A549 (cell line): ENCODE measurements at regions not wholly inside any gene's neighbourhood (a gene's known extent, or its start where the extent isn't known, plus 50 kb on each side); places are given as distances from the start of the nearest gene placed in this dataset.
A peak's percentile ranks its signal among the peaks of the same experiment; 100 is the strongest.

ENCODE experiments used
- ATAC-seq, 2 experiments: fragments of 200-7000 bp in 1 of 2; fragments of >200 bp in 1 of 2; cut with Nextera tagmentation in 1 of 2; cut with Tn5 transposase in 1 of 2; 3 replicates each; pipeline versions ENCODE4 v1.8.0 to v1.9.1; 2018 to 2020; ENCODE audit warnings: mild to moderate bottlenecking in 1 of 2, moderate library complexity in 1 of 2
- CTCF ChIA-PET: fragments of 300-600 bp; sonication (Branson Sonifier 250); formaldehyde crosslinking; extraction: SDS; loops from one replicate; lab custom pipeline; 2021; ENCODE audit warnings: antibody characterized with exemption, inconsistent platforms; lab: Yijun Ruan, JAX
- POLR2A ChIA-PET: fragments of 350-600 bp; formaldehyde crosslinking; extraction: SDS; loops from one replicate; lab custom pipeline; 2021; ENCODE audit warnings: antibody characterized with exemption, inconsistent platforms; lab: Yijun Ruan, JAX
- DNase-seq, 2 experiments: peaks; one replicate each; pipeline versions ENCODE4 v3.0.0 to v3.0.0-alpha.2; 2011 to 2016; ENCODE audit warnings: low read depth in 1 of 2, low spot score in 1 of 2
- FAIRE-seq: peaks from 2 replicates; lab custom pipeline; 2011; peaks lifted over from hg19 to GRCh38; lab: Jason Lieb, UNC
- H3K27ac ChIP-seq, 2 experiments: fragments of >200 bp; sonication (Bioruptor Twin); formaldehyde crosslinking; 3 replicates each; pipeline ENCODE4 v1.5.1; 2016 to 2017
- H3K4me1 ChIP-seq: fragments of >200 bp; sonication (Bioruptor Twin); formaldehyde crosslinking; 3 replicates; pipeline ENCODE4 v1.6.1; 2016
- H3K4me2 ChIP-seq: fragments of >200 bp; sonication (Bioruptor Twin); formaldehyde crosslinking; 3 replicates; pipeline ENCODE4 v1.6.1; 2016
- H3K4me3 ChIP-seq: fragments of >200 bp; sonication (Bioruptor Twin); formaldehyde crosslinking; 3 replicates; pipeline ENCODE4 v1.5.1; 2016
- H3K9me3 ChIP-seq: fragments of >200 bp; sonication (Bioruptor Twin); formaldehyde crosslinking; 3 replicates; pipeline ENCODE4 v1.6.1; 2016
- BHLHE40 ChIP-seq: IDR thresholded peaks from 2 replicates; pipeline ENCODE4 v1.6.1; 2012; ENCODE audit warnings: low read depth, low read length, inconsistent platforms
- CHD4 ChIP-seq: fragments of 200-600 bp; sonication (generic); IDR thresholded peaks from 2 replicates; pipeline ENCODE4 v1.6.1; 2016; ENCODE audit warnings: antibody characterized with exemption, mild to moderate bottlenecking, borderline replicate concordance
- EHF ChIP-seq: fragments of 250-450 bp; sonication (Bioruptor Pico); IDR thresholded peaks from 2 replicates; pipeline ENCODE4 v1.5.0; 2020; ENCODE audit warnings: mild to moderate bottlenecking
- EHMT2 ChIP-seq: fragments of 200-600 bp; sonication (generic); IDR thresholded peaks from 2 replicates; pipeline ENCODE4 v1.6.1; 2016; ENCODE audit warnings: antibody characterized with exemption, low read depth, mild to moderate bottlenecking, moderate library complexity
- EP300 ChIP-seq, 2 experiments: fragments of >200 bp; sonication (Bioruptor Twin); formaldehyde crosslinking; IDR thresholded peaks; 2 replicates in 1 of 2; 3 replicates in 1 of 2; pipeline ENCODE4 v1.6.1; 2016 to 2017
- ESRRA ChIP-seq: fragments of 150-350 bp; IDR thresholded peaks from 2 replicates; pipeline ENCODE4 v1.6.1; 2014; ENCODE audit warnings: mild to moderate bottlenecking, low read length, borderline replicate concordance
- FOSL2 ChIP-seq, 2 experiments: fragments of 450-650 bp in 1 of 2; fragments of >200 bp in 1 of 2; sonication (Bioruptor Twin) in 1 of 2; formaldehyde crosslinking; IDR thresholded peaks; 2 replicates each; pipeline versions ENCODE4 v1.5.0 to v1.6.1; 2016 to 2020; ENCODE audit warnings: mild to moderate bottlenecking in 1 of 2, moderate library complexity in 1 of 2
- FOXS1 ChIP-seq: fragments of 250-450 bp; sonication (Bioruptor Pico); IDR thresholded peaks from 2 replicates; pipeline ENCODE4 v1.5.0; 2020; ENCODE audit warnings: mild to moderate bottlenecking, moderate library complexity
- GATA3 ChIP-seq: IDR thresholded peaks from 2 replicates; pipeline ENCODE4 v1.6.1; 2012; ENCODE audit warnings: borderline replicate concordance
- HOXA7 ChIP-seq: fragments of 250-450 bp; sonication (Bioruptor Pico); IDR thresholded peaks from 2 replicates; pipeline ENCODE4 v1.5.0; 2020; ENCODE audit warnings: mild to moderate bottlenecking, moderate library complexity
- HOXB13 ChIP-seq: fragments of 250-450 bp; sonication (Bioruptor Pico); IDR thresholded peaks from 2 replicates; pipeline ENCODE4 v1.5.0; 2020; ENCODE audit warnings: low read depth, mild to moderate bottlenecking, moderate library complexity
- HOXB5 ChIP-seq: fragments of 250-450 bp; sonication (Bioruptor Pico); IDR thresholded peaks from 2 replicates; pipeline ENCODE4 v1.5.0; 2020; ENCODE audit warnings: mild to moderate bottlenecking, moderate library complexity
- JUN ChIP-seq, 2 experiments: fragments of >200 bp; sonication (Bioruptor Twin); formaldehyde crosslinking; IDR thresholded peaks; 2 replicates in 1 of 2; 3 replicates in 1 of 2; pipeline ENCODE4 v1.6.1; 2016 to 2017
- KDM1A ChIP-seq: fragments of 200-600 bp; sonication (generic); IDR thresholded peaks from 2 replicates; pipeline ENCODE4 v1.6.1; 2016; ENCODE audit warnings: low read depth, mild to moderate bottlenecking
- KDM5A ChIP-seq: fragments of 200-600 bp; sonication (generic); IDR thresholded peaks from 2 replicates; pipeline ENCODE4 v1.6.1; 2016; ENCODE audit warnings: antibody characterized with exemption, mild to moderate bottlenecking
- MAFK ChIP-seq: fragments of 450-650 bp; IDR thresholded peaks from 2 replicates; pipeline ENCODE4 v1.6.1; 2014; ENCODE audit not compliant: partially characterized antibody
- MAZ ChIP-seq: fragments of 150-350 bp; IDR thresholded peaks from 2 replicates; pipeline ENCODE4 v1.6.1; 2014; ENCODE audit warnings: antibody characterized with exemption, low read depth, low read length, borderline replicate concordance
- MYC ChIP-seq: IDR thresholded peaks from 2 replicates; pipeline ENCODE4 v1.6.1; 2012; ENCODE audit warnings: mild to moderate bottlenecking, inconsistent platforms, low read length, improper control_type of control experiment, borderline replicate concordance
- NFE2L2 ChIP-seq: fragments of 150-350 bp; conservative IDR thresholded peaks from 2 replicates; pipeline ENCODE4 v1.6.1; 2014; ENCODE audit warnings: low read length
- NPAS2 ChIP-seq: fragments of 250-450 bp; sonication (Bioruptor Pico); IDR thresholded peaks from 2 replicates; pipeline ENCODE4 v1.8.0; 2022; ENCODE audit warnings: mild to moderate bottlenecking, moderate library complexity, borderline replicate concordance
- PHF8 ChIP-seq: fragments of 200-600 bp; sonication (generic); IDR thresholded peaks from 2 replicates; pipeline ENCODE4 v1.6.1; 2016; ENCODE audit warnings: low read depth, mild to moderate bottlenecking, antibody characterized with exemption, moderate library complexity, borderline replicate concordance
- POLR2AphosphoS2 ChIP-seq: conservative IDR thresholded peaks from 2 replicates; pipeline ENCODE4 v1.6.1; 2012; ENCODE audit warnings: low read length, improper control_type of control experiment, inconsistent platforms
- RARB ChIP-seq: fragments of 250-450 bp; sonication (Bioruptor Pico); IDR thresholded peaks from 2 replicates; pipeline ENCODE4 v1.8.0; 2021; ENCODE audit warnings: mild to moderate bottlenecking, moderate library complexity
- RFX5 ChIP-seq: fragments of 450-650 bp; IDR thresholded peaks from 2 replicates; pipeline ENCODE4 v1.7.1; 2014; ENCODE audit warnings: antibody characterized with exemption, mild to moderate bottlenecking, moderate library complexity
- SMC3 ChIP-seq: fragments of >200 bp; sonication (Bioruptor Twin); formaldehyde crosslinking; IDR thresholded peaks from 3 replicates; pipeline ENCODE4 v1.6.1; 2018; ENCODE audit warnings: inconsistent platforms
- SREBF2 ChIP-seq: fragments of 450-650 bp; IDR thresholded peaks from 2 replicates; pipeline ENCODE4 v1.6.1; 2014; ENCODE audit warnings: mild to moderate bottlenecking, moderate library complexity
- TFCP2L1 ChIP-seq: fragments of 250-450 bp; sonication (Bioruptor Pico); IDR thresholded peaks from 2 replicates; pipeline ENCODE4 v1.5.0; 2021; ENCODE audit warnings: mild to moderate bottlenecking
- ZFP36 ChIP-seq: fragments of 450-650 bp; IDR thresholded peaks from 2 replicates; pipeline ENCODE4 v1.6.1; 2014; ENCODE audit warnings: borderline replicate concordance; ENCODE audit not compliant: partially characterized antibody
- ZSCAN20 ChIP-seq: fragments of 250-450 bp; sonication (Bioruptor Pico); IDR thresholded peaks from 2 replicates; pipeline ENCODE4 v1.8.0; 2022; ENCODE audit warnings: mild to moderate bottlenecking, moderate library complexity
- WGBS: methylation state at CpG from one replicate; pipeline ENCODE4 v1.1.6; 2017; ENCODE audit errors: missing lambda C conversion rate; 5-methylcytosine and 5-hydroxymethylcytosine counted together
- TF ChIP-seq, protein P1 (sequence below): fragments of >200 bp; sonication (Bioruptor Twin); formaldehyde crosslinking; IDR thresholded peaks from 3 replicates; pipeline ENCODE4 v1.5.1; 2016
- TF ChIP-seq, protein P2 (sequence below): IDR thresholded peaks from 2 replicates; pipeline ENCODE4 v1.6.1; 2012
- TF ChIP-seq, protein P3 (sequence below): fragments of 250-450 bp; sonication (Bioruptor Pico); IDR thresholded peaks from 2 replicates; pipeline ENCODE4 v1.5.0; 2020; ENCODE audit warnings: low read depth, mild to moderate bottlenecking, moderate library complexity
- TF ChIP-seq, protein P4 (sequence below): fragments of >200 bp; sonication (Bioruptor Twin); formaldehyde crosslinking; IDR thresholded peaks from 2 replicates; pipeline ENCODE4 v1.6.1; 2016
- TF ChIP-seq, protein P5 (sequence below): fragments of 200-600 bp; sonication (generic); IDR thresholded peaks from 2 replicates; pipeline ENCODE4 v1.6.1; 2016; ENCODE audit warnings: antibody characterized with exemption, mild to moderate bottlenecking, moderate library complexity

DNA sequence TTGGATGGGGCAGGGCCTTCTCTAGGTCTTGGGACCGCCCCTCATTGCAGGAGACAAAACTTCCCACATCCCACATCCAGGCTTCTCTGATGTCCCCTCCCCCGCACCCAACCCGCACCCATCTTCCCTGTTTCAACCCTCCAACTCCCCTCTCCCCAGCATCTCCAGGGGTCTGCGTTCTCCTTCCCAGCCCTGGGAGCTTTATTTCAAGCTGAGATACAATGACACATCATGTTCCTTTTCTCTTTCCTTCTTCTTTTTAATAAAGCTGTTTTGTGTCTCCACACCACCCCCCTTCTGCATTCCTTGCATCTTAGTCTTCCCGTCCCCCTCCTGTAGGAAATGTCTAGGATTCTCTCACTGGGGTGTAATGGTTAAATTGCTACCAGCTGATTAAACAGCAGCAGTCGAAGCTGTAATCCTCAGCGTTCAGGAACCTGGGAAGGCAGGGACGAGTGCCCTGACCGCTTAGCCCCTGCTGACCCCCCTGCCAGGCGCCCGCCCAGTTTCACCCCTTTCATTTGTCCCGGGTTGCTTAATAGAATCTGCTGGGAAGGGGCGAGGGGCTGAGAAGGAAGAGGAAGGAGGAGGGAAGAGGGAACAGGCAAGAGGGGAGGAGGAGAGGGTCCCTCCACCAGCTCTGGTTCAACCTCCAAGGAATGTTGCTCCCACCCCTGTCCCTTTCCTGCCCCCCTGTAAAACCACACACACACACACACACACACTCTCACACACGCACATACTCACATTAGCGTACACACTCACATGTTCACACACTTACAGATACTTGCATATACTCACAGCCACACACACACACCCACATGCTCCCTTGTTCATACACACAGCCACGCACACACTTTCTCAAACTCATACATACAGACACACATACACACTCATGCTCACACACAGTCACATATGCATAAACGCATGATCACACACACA, 104.5 kb upstream of the MED13L start:
- 7% methylated on average over 17 of the region's 17 CpGs for WGBS
- peak; percentile 87 to 95 for DNase-seq
- H3K9me3 ChIP-seq: no peaks in the 10 kb centered on the region
- FAIRE-seq: peak; percentile 56
- peak overlapping the region; percentile 17; the same call in 2 of the 3 replicates for H3K4me3 ChIP-seq
- peak; percentile 80 to 82 for ATAC-seq
- peak overlapping the region; percentile 79 for H3K4me2 ChIP-seq
- POLR2A ChIA-PET: interaction anchor here (0.6 to 1.6 kb wide), 8 partner anchors 11 to 194 kb away, joined by 3 to 7 read pairs (median 4); partner anchors contain the start of gene MED13L
- CTCF ChIA-PET: interaction anchor here (0.6 to 0.9 kb wide), 5 partner anchors 8 to 412 kb away, joined by 3 to 4 read pairs (median 3); no protein-coding TSS in a partner anchor
- H3K4me1 ChIP-seq: peaks cover 86% of the 10 kb centered on the region
- H3K27ac ChIP-seq: peak overlapping the region; percentile 99
- TF ChIP-seq EHF (CRISPR knock-in tag) (peak; percentile 46; the same call in 1 of the 2 replicates), BHLHE40 (no peak), PHF8 (no peak), RFX5 (no peak), ZFP36 (no peak), ZSCAN20 (CRISPR knock-in tag) (no peak), HOXB5 (CRISPR knock-in tag) (peak; percentile 68; the same call in 1 of the 2 replicates), KDM5A (no peak), NPAS2 (CRISPR knock-in tag) (no peak), JUN (IDR thresholded peaks at IDR 0.05) (peak; percentile 87 to 95), CHD4 (no peak), HOXB13 (CRISPR knock-in tag) (peak; percentile 9; the same call in 1 of the 2 replicates), SREBF2 (no peak), TFCP2L1 (no peak), MYC (no peak), RARB (CRISPR knock-in tag) (0 out of 2 replicates have a peak, but pooled peaks have one; percentile 37), POLR2AphosphoS2 (no peak), MAZ (peak; percentile 51; the same call in 1 of the 2 replicates), HOXA7 (CRISPR knock-in tag) (no peak), MAFK (peak; percentile 6), FOSL2 (IDR thresholded peaks at IDR 0.05) (peak; percentile 78), FOSL2 (CRISPR knock-in tag; IDR thresholded peaks at IDR 0.05) (peak; percentile 94), GATA3 (peak; percentile 97), ESRRA (no peak), EHMT2 (no peak), SMC3 (peak; percentile 48; the same call in 2 of the 3 replicates), FOXS1 (CRISPR knock-in tag) (no peak), KDM1A (no peak), EP300 (IDR thresholded peaks at IDR 0.05) (peak; percentile 81 to 92; a peak in 4 of 5 replicates), NFE2L2 (no peak)
- TF ChIP-seq, protein P1, sequence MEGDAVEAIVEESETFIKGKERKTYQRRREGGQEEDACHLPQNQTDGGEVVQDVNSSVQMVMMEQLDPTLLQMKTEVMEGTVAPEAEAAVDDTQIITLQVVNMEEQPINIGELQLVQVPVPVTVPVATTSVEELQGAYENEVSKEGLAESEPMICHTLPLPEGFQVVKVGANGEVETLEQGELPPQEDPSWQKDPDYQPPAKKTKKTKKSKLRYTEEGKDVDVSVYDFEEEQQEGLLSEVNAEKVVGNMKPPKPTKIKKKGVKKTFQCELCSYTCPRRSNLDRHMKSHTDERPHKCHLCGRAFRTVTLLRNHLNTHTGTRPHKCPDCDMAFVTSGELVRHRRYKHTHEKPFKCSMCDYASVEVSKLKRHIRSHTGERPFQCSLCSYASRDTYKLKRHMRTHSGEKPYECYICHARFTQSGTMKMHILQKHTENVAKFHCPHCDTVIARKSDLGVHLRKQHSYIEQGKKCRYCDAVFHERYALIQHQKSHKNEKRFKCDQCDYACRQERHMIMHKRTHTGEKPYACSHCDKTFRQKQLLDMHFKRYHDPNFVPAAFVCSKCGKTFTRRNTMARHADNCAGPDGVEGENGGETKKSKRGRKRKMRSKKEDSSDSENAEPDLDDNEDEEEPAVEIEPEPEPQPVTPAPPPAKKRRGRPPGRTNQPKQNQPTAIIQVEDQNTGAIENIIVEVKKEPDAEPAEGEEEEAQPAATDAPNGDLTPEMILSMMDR: no peak
- TF ChIP-seq, protein P2, sequence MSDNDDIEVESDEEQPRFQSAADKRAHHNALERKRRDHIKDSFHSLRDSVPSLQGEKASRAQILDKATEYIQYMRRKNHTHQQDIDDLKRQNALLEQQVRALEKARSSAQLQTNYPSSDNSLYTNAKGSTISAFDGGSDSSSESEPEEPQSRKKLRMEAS: peak; percentile 89; the same call in 1 of the 2 replicates
- TF ChIP-seq, protein P3, sequence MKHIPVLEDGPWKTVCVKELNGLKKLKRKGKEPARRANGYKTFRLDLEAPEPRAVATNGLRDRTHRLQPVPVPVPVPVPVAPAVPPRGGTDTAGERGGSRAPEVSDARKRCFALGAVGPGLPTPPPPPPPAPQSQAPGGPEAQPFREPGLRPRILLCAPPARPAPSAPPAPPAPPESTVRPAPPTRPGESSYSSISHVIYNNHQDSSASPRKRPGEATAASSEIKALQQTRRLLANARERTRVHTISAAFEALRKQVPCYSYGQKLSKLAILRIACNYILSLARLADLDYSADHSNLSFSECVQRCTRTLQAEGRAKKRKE (CRISPR knock-in tag): no peak
- TF ChIP-seq, protein P4, sequence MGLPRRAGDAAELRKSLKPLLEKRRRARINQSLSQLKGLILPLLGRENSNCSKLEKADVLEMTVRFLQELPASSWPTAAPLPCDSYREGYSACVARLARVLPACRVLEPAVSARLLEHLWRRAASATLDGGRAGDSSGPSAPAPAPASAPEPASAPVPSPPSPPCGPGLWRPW: no peak
- TF ChIP-seq, protein P5, sequence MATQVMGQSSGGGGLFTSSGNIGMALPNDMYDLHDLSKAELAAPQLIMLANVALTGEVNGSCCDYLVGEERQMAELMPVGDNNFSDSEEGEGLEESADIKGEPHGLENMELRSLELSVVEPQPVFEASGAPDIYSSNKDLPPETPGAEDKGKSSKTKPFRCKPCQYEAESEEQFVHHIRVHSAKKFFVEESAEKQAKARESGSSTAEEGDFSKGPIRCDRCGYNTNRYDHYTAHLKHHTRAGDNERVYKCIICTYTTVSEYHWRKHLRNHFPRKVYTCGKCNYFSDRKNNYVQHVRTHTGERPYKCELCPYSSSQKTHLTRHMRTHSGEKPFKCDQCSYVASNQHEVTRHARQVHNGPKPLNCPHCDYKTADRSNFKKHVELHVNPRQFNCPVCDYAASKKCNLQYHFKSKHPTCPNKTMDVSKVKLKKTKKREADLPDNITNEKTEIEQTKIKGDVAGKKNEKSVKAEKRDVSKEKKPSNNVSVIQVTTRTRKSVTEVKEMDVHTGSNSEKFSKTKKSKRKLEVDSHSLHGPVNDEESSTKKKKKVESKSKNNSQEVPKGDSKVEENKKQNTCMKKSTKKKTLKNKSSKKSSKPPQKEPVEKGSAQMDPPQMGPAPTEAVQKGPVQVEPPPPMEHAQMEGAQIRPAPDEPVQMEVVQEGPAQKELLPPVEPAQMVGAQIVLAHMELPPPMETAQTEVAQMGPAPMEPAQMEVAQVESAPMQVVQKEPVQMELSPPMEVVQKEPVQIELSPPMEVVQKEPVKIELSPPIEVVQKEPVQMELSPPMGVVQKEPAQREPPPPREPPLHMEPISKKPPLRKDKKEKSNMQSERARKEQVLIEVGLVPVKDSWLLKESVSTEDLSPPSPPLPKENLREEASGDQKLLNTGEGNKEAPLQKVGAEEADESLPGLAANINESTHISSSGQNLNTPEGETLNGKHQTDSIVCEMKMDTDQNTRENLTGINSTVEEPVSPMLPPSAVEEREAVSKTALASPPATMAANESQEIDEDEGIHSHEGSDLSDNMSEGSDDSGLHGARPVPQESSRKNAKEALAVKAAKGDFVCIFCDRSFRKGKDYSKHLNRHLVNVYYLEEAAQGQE: no peak
